Adrenal gland (tissue), 5 donors: ENCODE measurements at regions not wholly inside any gene's neighbourhood (a gene's known extent, or its start where the extent isn't known, plus 50 kb on each side); places are given as distances from the start of the nearest gene placed in this dataset.

ENCODE experiments used
- CTCF ChIP-seq, 6 experiments: fragments of 450-650 bp in 4 of 6; fragments of 200-600 bp in 2 of 6; sonication (generic) in 1 of 6; IDR thresholded peaks; 1 replicate in 5 of 6; 2 replicates in 1 of 6; pipeline versions ENCODE4 v1.5.1 to v1.8.0; 2016 to 2021; ENCODE audit warnings: antibody characterized with exemption in 6 of 6, mild to moderate bottlenecking in 2 of 6, moderate library complexity in 1 of 6
- POLR2A ChIP-seq, 2 donors: fragments of 450-650 bp; IDR thresholded peaks; one replicate each; pipeline ENCODE4 v1.6.1; 2017; ENCODE audit warnings: antibody characterized with exemption in 2 of 2, mild to moderate bottlenecking in 2 of 2, moderate library complexity in 1 of 2
- donor health status: DM: no; HTN: no; CAD: no.

GRCh38 chr10:128657548-128657947, 531.3 kb upstream of the MKI67 start:
- no peak for TF ChIP-seq CTCF (IDR thresholded peaks at IDR 0.05)
- no peak for TF ChIP-seq POLR2A (IDR thresholded peaks at IDR 0.05)
